ENCODE measurements at regions not wholly inside any gene's neighbourhood (a gene's known extent, or its start where the extent isn't known, plus 50 kb on each side); places are given as distances from the start of the nearest gene placed in this dataset.

DNA sequence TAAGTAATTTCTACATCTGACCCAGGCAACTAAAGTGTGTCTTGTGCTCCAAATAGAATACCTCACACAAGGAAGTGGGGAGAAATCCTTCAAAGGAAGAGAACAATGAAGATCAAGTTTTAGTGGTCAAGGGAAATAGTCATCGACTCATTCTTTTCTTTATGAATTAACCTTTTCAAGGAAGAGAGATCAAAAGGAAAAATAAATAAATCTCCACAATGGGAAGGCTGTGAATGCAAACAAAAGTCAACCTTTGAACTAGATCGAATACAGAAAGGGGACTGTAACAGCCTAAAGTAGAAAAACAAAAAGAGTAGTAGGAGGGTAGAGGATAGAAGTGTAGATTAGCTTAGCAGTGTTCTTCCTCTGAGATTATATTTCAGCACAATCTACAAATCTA, 274.6 kb upstream of the COBL start:
- TF ChIP-seq, protein P1, sequence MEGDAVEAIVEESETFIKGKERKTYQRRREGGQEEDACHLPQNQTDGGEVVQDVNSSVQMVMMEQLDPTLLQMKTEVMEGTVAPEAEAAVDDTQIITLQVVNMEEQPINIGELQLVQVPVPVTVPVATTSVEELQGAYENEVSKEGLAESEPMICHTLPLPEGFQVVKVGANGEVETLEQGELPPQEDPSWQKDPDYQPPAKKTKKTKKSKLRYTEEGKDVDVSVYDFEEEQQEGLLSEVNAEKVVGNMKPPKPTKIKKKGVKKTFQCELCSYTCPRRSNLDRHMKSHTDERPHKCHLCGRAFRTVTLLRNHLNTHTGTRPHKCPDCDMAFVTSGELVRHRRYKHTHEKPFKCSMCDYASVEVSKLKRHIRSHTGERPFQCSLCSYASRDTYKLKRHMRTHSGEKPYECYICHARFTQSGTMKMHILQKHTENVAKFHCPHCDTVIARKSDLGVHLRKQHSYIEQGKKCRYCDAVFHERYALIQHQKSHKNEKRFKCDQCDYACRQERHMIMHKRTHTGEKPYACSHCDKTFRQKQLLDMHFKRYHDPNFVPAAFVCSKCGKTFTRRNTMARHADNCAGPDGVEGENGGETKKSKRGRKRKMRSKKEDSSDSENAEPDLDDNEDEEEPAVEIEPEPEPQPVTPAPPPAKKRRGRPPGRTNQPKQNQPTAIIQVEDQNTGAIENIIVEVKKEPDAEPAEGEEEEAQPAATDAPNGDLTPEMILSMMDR (IDR thresholded peaks at IDR 0.05): no peak
- intact Hi-C loops (cut with DNase I): no loop called here

DNA sequence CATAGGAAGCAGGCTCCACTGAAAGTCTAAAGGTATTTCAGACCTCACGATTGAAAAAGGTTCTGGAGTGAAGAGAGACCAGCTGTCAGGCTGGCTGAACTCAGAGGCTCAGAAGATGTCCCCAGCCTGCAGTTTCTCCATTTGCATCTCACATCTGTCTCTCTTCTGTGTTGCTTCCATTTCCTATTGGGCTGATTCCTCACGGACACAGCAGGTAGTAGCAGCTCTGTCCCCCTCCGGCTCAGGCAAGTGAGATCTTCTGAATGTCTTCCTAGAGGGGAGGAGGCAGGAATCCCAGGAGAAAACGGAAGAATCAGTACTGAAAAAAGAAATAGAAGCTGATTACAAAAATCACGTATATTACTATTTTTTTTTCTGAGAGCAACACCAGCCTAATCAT, 274.1 kb upstream of the COBL start:
- no peak overlapping the region for H3K27ac ChIP-seq
- H3K4me3 ChIP-seq: no peak overlapping the region
- no peaks in the 10 kb centered on the region for H3K36me3 ChIP-seq
- H3K9me3 ChIP-seq: peaks cover 0 to 10% (median 0%) of the 10 kb centered on the region in 11 donors
- TF ChIP-seq, protein P1 (IDR thresholded peaks at IDR 0.05): no peak
- intact Hi-C loops (cut with DNase I): no loop called here
- DNase-seq: no peak
- H3K4me1 ChIP-seq: no peaks in the 10 kb centered on the region
- 8 to 12% methylated on average over 5 of the region's 5 CpGs for WGBS, 2 donors
- no peaks in the 10 kb centered on the region for H3K27me3 ChIP-seq
- no peak for ATAC-seq

More for the DNA sequence above, 274.6 kb upstream of the COBL start:
- DNase-seq (no peak), ATAC-seq (no peak)
- Histone ChIP-seq H3K4me3 (no peak overlapping the region), H3K9me3 (peaks cover 0 to 10% (median 0%) of the 10 kb centered on the region in 11 donors), H3K27ac (no peak overlapping the region), H3K27me3 (no peaks in the 10 kb centered on the region), H3K4me1 (no peaks in the 10 kb centered on the region), H3K36me3 (no peaks in the 10 kb centered on the region)
- 25 to 33% methylated on average over 2 of the region's 2 CpGs for WGBS, 2 donors

DNA sequence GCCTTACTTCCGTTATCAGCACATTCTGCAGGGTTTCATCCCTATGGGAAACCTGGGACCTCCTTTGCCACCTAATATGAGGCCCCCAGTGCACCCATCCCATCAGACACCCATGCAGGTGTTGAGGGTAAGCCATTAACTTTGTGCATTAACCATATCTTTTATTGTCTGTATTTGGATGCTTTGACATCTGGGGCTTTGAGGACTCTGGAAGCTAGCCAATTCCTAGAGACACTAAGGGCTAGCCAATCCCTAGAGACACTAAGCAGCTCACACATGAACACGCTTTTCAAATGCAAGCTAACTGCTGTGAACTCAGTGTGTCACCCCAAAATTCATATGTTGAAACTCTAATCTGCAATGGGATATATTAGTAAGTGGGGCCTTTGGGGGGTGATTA, 272.5 kb upstream of the COBL start:
- no peak overlapping the region for H3K27ac ChIP-seq
- WGBS, 2 donors: 57 to 60% methylated on average over 2 of the region's 2 CpGs
- H3K4me3 ChIP-seq: no peak overlapping the region
- H3K36me3 ChIP-seq: no peaks in the 10 kb centered on the region
- intact Hi-C loops (cut with DNase I): no loop called here
- ATAC-seq (no peak), DNase-seq (no peak)
- no peaks in the 10 kb centered on the region for H3K4me1 ChIP-seq
- H3K27me3 ChIP-seq: no peaks in the 10 kb centered on the region
- H3K9me3 ChIP-seq: peaks cover 0 to 2% (median 0%) of the 10 kb centered on the region in 11 donors
- TF ChIP-seq, protein P1 (IDR thresholded peaks at IDR 0.05): no peak

DNA sequence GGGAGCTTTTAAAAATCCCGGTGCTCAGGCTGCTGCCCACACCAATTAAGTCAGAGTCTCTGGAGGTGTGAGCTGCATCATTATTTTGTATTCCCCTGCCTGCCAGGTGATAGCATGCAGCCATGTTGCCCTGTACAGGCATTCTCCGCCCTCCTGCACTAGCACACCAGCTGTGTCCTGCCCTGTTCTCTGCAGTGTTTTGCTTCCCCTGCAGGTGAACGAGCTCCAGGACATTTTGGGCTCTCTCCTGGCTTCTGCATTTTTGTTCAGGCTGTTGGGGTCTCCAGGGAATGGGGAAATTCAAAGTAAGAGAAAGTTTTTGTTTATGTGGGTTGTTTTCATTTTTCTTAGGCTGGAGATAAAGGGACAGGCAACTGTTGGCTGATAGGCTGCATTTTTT, 271.0 kb upstream of the COBL start:
- Histone ChIP-seq H3K27ac (no peak overlapping the region), H3K27me3 (no peaks in the 10 kb centered on the region), H3K9me3 (peaks cover 0 to 3% (median 0%) of the 10 kb centered on the region in 11 donors), H3K4me1 (no peaks in the 10 kb centered on the region), H3K4me3 (no peak overlapping the region), H3K36me3 (no peaks in the 10 kb centered on the region)
- WGBS, 2 donors: 49 to 57% methylated on average over 3 of the region's 3 CpGs
- ATAC-seq: no peak
- intact Hi-C loops (cut with DNase I): no loop called here
- TF ChIP-seq, protein P1 (IDR thresholded peaks at IDR 0.05): no peak
- DNase-seq: no peak

Data from heart right ventricle (tissue), 16 donors.